ENCODE measurements at regions not wholly inside any gene's neighbourhood (a gene's known extent, or its start where the extent isn't known, plus 50 kb on each side); places are given as distances from the start of the nearest gene placed in this dataset.
"Not testable (repeated sequence)": the region's sequence is repeated elsewhere in the genome, so short reads cannot be mapped to it uniquely, and the experiment has no call there.

- no peak for DNase-seq (ENCODE audit: low read depth)
- H3K4me3 ChIP-seq (replicated peaks; ENCODE audit: low read depth, low read length) = no peak overlapping the region
- TF ChIP-seq, protein P1, sequence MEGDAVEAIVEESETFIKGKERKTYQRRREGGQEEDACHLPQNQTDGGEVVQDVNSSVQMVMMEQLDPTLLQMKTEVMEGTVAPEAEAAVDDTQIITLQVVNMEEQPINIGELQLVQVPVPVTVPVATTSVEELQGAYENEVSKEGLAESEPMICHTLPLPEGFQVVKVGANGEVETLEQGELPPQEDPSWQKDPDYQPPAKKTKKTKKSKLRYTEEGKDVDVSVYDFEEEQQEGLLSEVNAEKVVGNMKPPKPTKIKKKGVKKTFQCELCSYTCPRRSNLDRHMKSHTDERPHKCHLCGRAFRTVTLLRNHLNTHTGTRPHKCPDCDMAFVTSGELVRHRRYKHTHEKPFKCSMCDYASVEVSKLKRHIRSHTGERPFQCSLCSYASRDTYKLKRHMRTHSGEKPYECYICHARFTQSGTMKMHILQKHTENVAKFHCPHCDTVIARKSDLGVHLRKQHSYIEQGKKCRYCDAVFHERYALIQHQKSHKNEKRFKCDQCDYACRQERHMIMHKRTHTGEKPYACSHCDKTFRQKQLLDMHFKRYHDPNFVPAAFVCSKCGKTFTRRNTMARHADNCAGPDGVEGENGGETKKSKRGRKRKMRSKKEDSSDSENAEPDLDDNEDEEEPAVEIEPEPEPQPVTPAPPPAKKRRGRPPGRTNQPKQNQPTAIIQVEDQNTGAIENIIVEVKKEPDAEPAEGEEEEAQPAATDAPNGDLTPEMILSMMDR (IDR thresholded peaks at IDR 0.05; ENCODE audit: low read length, missing control alignments) = no peak
Measured at GRCh38 chr6:85136310-85136709, 313.6 kb upstream of the NT5E start.

- H3K4me3 ChIP-seq (replicated peaks; ENCODE audit: low read depth, low read length) = no peak overlapping the region
- TF ChIP-seq, protein P1 (IDR thresholded peaks at IDR 0.05; ENCODE audit: low read length, missing control alignments) = no peak
- peak; percentile 70 for DNase-seq (ENCODE audit: low read depth)
Measured at GRCh38 chr6:85135376-85136094, 314.3 kb upstream of the NT5E start.

- H3K4me3 ChIP-seq (replicated peaks; ENCODE audit: low read depth, low read length) = no peak overlapping the region
- TF ChIP-seq, protein P1 (IDR thresholded peaks at IDR 0.05; ENCODE audit: low read length, missing control alignments) = no peak
Measured at GRCh38 chr6:85134172-85134571, 315.7 kb upstream of the NT5E start.

DNA sequence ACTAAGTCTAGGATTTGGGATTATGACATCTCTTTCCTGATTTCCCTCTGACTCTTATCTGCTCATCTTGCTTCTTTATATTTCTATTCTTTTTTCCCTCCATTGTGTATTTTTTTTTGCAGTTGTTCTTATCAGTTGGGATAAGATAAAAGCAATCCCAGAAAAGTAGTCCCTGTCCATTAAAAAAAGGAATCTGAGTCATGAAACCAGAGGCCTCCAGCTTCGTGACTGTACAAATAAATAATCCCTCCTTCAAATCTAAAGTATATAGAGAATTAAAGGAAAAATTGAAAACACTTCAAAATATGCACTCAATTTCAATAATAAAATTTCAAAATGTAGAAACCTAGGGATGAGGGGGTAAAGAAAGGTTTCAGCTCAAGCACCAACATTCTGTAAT is 317.8 kb upstream of the NT5E start:
- TF ChIP-seq, protein P1 (IDR thresholded peaks at IDR 0.05; ENCODE audit: low read length, missing control alignments) = no peak
- no peak overlapping the region for H3K4me3 ChIP-seq (replicated peaks; ENCODE audit: low read depth, low read length)
- DNase-seq (ENCODE audit: low read depth) = no peak

More at GRCh38 chr6:85134172-85134571, 315.7 kb upstream of the NT5E start:
- DNase-seq (ENCODE audit: low read depth) = peak; percentile 44

DNA sequence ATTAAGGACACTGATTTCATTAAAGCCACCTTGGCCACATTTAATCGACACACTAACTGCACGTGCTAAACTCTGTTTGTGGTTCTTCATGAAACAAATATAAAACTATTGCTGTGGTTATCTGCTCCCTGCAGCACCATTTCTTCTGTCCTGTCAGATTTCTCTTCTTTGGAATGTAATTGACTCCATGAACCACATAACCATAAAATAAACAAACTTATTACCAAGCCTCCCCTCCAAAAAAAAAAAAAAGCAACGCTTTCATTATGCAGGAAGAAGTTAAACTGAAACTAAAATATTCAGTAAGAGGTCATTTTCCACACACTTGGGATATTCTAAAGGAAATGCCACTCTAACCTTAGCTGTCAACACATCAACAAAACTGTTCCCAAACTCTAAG is 319.1 kb upstream of the NT5E start:
- TF ChIP-seq, protein P1 (IDR thresholded peaks at IDR 0.05; ENCODE audit: low read length, missing control alignments) = no peak
- H3K4me3 ChIP-seq (replicated peaks; ENCODE audit: low read depth, low read length) = no peak overlapping the region
- DNase-seq (ENCODE audit: low read depth) = no peak

- H3K4me3 ChIP-seq (replicated peaks; ENCODE audit: low read depth, low read length) = no peak overlapping the region
- DNase-seq (ENCODE audit: low read depth) = no peak
- TF ChIP-seq, protein P1 (IDR thresholded peaks at IDR 0.05; ENCODE audit: low read length, missing control alignments) = no peak
Measured at GRCh38 chr6:85129881-85130280, 320.0 kb upstream of the NT5E start.

DNA sequence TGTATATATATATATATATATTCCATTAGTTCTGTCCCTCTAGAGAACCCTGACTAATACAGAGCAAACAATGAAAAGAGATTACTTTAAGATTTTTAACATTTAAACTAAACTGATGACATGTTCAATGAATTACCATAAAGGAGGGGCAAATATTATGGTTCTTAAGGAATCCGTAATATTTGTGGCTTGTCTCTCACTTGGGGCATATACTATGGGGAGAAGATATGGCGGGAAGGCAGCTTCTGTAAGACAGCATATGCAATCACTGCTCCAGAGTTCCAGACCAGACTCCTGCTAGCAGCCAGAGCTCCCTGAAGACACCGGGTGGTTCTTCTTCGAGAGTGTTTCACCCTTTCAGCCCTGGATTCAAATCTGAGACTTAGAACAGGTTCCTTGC is 321.1 kb upstream of the NT5E start:
- H3K4me3 ChIP-seq (replicated peaks; ENCODE audit: low read depth, low read length) = no peak overlapping the region
- TF ChIP-seq, protein P1 (IDR thresholded peaks at IDR 0.05; ENCODE audit: low read length, missing control alignments) = no peak
- DNase-seq (ENCODE audit: low read depth) = no peak

GRCh38 chr6:85128256-85128655 is 321.6 kb upstream of the NT5E start:
- not testable (repeated sequence) for H3K4me3 ChIP-seq (replicated peaks; ENCODE audit: low read depth, low read length); DNase-seq (ENCODE audit: low read depth)

Measured in fibroblast of pulmonary artery (primary cell).